Right lobe of liver (tissue), 6 donors: ENCODE measurements at regions not wholly inside any gene's neighbourhood (a gene's known extent, or its start where the extent isn't known, plus 50 kb on each side); places are given as distances from the start of the nearest gene placed in this dataset.

Experiments used
- ATAC-seq, 4 donors: fragments of 200-7000 bp; cut with Tn5 transposase; one replicate each; pipeline ENCODE4 v1.9.1; 2020; ENCODE audit warnings: mild to moderate bottlenecking in 4 of 4, moderate library complexity in 4 of 4
- DNase-seq, 3 donors: peaks; one replicate each; pipeline ENCODE4 v3.0.0-alpha.2; 2020
- H3K27ac ChIP-seq, 3 donors: fragments of 200-600 bp; one replicate each; pipeline ENCODE4 v1.8.0; 2022
- H3K27me3 ChIP-seq, 2 donors: fragments of 200-600 bp; one replicate each; pipeline ENCODE4 v1.8.0; 2022
- H3K36me3 ChIP-seq, 4 donors: fragments of 200-600 bp; sonication (generic) in 1 of 4; one replicate each; pipeline versions ENCODE4 v1.5.1 to v1.8.0; 2017 to 2022; ENCODE audit warnings: control low read depth in 1 of 4
- H3K4me1 ChIP-seq, 4 donors: fragments of 200-600 bp; sonication (generic) in 1 of 4; one replicate each; pipeline versions ENCODE4 v1.5.1 to v1.8.0; 2017 to 2022; ENCODE audit warnings: control low read depth in 1 of 4
- H3K4me3 ChIP-seq, 3 donors: fragments of 200-600 bp; one replicate each; pipeline ENCODE4 v1.8.0; 2022
- H3K9me3 ChIP-seq, 4 donors: fragments of 200-600 bp; sonication (generic) in 1 of 4; one replicate each; pipeline versions ENCODE4 v1.5.1 to v1.8.0; 2017 to 2022; ENCODE audit warnings: control low read depth in 1 of 4
- POLR2A ChIP-seq: fragments of 450-650 bp; IDR thresholded peaks from one replicate; pipeline ENCODE4 v1.6.1; 2017; ENCODE audit warnings: antibody characterized with exemption, mild to moderate bottlenecking
- WGBS: methylation state at CpG from one replicate; pipeline ENCODE4 v1.1.6; 2018; ENCODE audit warnings: low coverage, low lambda C conversion rate; ENCODE audit not compliant: insufficient coverage; ENCODE audit errors: missing lambda C conversion rate; 5-methylcytosine and 5-hydroxymethylcytosine counted together
- intact Hi-C, 2 donors: fragments of 100-400 bp; cut with DNase I; formaldehyde crosslinking; loops; one replicate each; pipeline versions ENCODE4 v1.11.2 to v1.14.1; 2022
- TF ChIP-seq, protein P1 (sequence below), 4 donors: fragments of 200-600 bp in 3 of 4; fragments of 450-650 bp in 1 of 4; IDR thresholded peaks; one replicate each; pipeline versions ENCODE4 v1.5.1 to v1.8.0; 2016 to 2022; ENCODE audit warnings: antibody characterized with exemption in 4 of 4, mild to moderate bottlenecking in 2 of 4
- donor health status: DM: no; HTN: yes; CAD: no.
- donor health status: DM: no; HTN: no; CAD: no.
- donor health status: DM: no; HTN: no; CAD: no.
- donor health status: DM: no; HTN: yes; CAD: no.
- donor health status: DM: no; HTN: yes; CAD: no.

DNA sequence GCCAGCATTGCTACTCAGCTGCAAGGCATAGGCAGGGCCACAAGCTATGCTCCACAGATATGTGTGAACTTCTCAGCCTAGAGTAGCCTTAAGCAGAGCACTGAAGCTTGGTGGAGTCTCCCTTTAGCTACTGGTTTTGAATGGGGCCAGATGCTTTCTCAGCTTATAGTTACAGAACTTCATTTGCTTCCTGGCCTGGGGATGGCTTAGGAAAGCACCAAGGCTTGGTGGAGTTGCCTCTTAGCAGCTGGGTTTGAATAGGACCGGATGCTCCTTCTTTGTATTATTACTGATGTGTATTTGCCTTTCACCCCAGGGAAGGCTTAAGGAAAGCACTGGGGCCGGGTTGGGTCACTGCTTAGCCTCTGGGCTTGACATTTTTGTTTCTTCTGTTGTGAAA, 497.8 kb upstream of the SEMA6A start:
- ATAC-seq (no peak), DNase-seq (no peak)
- Histone ChIP-seq H3K9me3 (no peaks in the 10 kb centered on the region), H3K4me1 (no peaks in the 10 kb centered on the region), H3K36me3 (no peaks in the 10 kb centered on the region), H3K4me3 (no peak overlapping the region), H3K27me3 (no peaks in the 10 kb centered on the region), H3K27ac (no peak overlapping the region)
- intact Hi-C loops = no loop called here
- no peak for TF ChIP-seq POLR2A
- no CpG with 5 or more reads among the region's 2 CpGs for WGBS

GRCh38 chr5:117065800-117066199, 491.2 kb upstream of the SEMA6A start:
- no peak for ATAC-seq
- Histone ChIP-seq H3K9me3 (no peaks in the 10 kb centered on the region), H3K4me1 (no peaks in the 10 kb centered on the region), H3K27me3 (no peaks in the 10 kb centered on the region), H3K36me3 (no peaks in the 10 kb centered on the region), H3K27ac (no peak overlapping the region), H3K4me3 (no peak overlapping the region)
- 33% methylated on average over 1 of the region's 1 CpG for WGBS
- intact Hi-C loops = no loop called here
- no peak for TF ChIP-seq POLR2A
- TF ChIP-seq, protein P1, sequence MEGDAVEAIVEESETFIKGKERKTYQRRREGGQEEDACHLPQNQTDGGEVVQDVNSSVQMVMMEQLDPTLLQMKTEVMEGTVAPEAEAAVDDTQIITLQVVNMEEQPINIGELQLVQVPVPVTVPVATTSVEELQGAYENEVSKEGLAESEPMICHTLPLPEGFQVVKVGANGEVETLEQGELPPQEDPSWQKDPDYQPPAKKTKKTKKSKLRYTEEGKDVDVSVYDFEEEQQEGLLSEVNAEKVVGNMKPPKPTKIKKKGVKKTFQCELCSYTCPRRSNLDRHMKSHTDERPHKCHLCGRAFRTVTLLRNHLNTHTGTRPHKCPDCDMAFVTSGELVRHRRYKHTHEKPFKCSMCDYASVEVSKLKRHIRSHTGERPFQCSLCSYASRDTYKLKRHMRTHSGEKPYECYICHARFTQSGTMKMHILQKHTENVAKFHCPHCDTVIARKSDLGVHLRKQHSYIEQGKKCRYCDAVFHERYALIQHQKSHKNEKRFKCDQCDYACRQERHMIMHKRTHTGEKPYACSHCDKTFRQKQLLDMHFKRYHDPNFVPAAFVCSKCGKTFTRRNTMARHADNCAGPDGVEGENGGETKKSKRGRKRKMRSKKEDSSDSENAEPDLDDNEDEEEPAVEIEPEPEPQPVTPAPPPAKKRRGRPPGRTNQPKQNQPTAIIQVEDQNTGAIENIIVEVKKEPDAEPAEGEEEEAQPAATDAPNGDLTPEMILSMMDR (IDR thresholded peaks at IDR 0.05) = no peak
- DNase-seq = no peak

- Histone ChIP-seq H3K4me1 (no peaks in the 10 kb centered on the region), H3K4me3 (no peak overlapping the region), H3K27ac (no peak overlapping the region), H3K9me3 (no peaks in the 10 kb centered on the region), H3K27me3 (no peaks in the 10 kb centered on the region), H3K36me3 (no peaks in the 10 kb centered on the region)
- intact Hi-C loops = no loop called here
- ATAC-seq (no peak), DNase-seq (no peak)
- TF ChIP-seq, protein P1 (IDR thresholded peaks at IDR 0.05) = no peak
- TF ChIP-seq POLR2A = no peak
- WGBS = 50% methylated on average over 1 of the region's 1 CpG
Observed at GRCh38 chr5:117065161-117065560, 490.5 kb upstream of the SEMA6A start.

DNA sequence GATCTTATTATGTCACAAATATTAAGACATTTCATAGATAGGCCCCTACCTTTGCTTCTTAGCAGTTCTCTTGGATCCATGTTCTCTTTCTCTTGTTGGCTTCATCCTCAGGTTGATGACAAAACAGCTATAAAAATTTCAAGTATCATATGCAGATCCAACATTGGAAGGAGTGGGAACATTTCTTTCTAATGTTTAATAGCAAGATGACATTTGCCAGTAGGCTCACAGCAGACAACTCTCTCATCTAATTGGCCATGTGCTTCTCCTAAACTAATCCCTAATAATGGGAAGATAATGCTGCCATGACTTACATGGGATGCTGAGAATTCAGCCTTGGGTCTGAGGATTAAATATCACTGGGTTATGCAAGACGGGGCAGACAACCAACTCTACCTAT, 485.5 kb upstream of the SEMA6A start:
- DNase-seq (no peak), ATAC-seq (no peak)
- Histone ChIP-seq H3K9me3 (no peaks in the 10 kb centered on the region), H3K27ac (no peak overlapping the region), H3K4me3 (no peak overlapping the region), H3K27me3 (no peaks in the 10 kb centered on the region), H3K4me1 (no peaks in the 10 kb centered on the region), H3K36me3 (no peaks in the 10 kb centered on the region)
- TF ChIP-seq POLR2A = no peak
- TF ChIP-seq, protein P1 (IDR thresholded peaks at IDR 0.05) = no peak
- intact Hi-C loops = no loop called here
- WGBS = 71% methylated on average over 1 of the region's 1 CpG

GRCh38 chr5:117058740-117059139, 484.1 kb upstream of the SEMA6A start:
- Histone ChIP-seq H3K4me3 (no peak overlapping the region), H3K9me3 (no peaks in the 10 kb centered on the region), H3K27me3 (no peaks in the 10 kb centered on the region), H3K27ac (no peak overlapping the region), H3K36me3 (no peaks in the 10 kb centered on the region), H3K4me1 (no peaks in the 10 kb centered on the region)
- DNase-seq (no peak), ATAC-seq (no peak)
- TF ChIP-seq POLR2A = no peak
- TF ChIP-seq, protein P1 (IDR thresholded peaks at IDR 0.05) = no peak
- intact Hi-C loops = no loop called here
